GM12878 (cell line): ENCODE measurements at regions not wholly inside any gene's neighbourhood (a gene's known extent, or its start where the extent isn't known, plus 50 kb on each side); places are given as distances from the start of the nearest gene placed in this dataset.

Experiments
- BCL11A ChIP-seq: IDR thresholded peaks from 2 replicates; pipeline ENCODE4 v1.6.1; 2011; ENCODE audit warnings: low read depth, low read length
- CEBPZ ChIP-seq: fragments of 150-350 bp; IDR thresholded peaks from 2 replicates; pipeline ENCODE4 v1.6.1; 2016; ENCODE audit warnings: low read depth, low read length
- CTCF ChIP-seq, 3 experiments: IDR thresholded peaks in 2 of 3; conservative IDR thresholded peaks in 1 of 3; 2 replicates each; pipeline ENCODE4 v1.5.1; 2011; ENCODE audit warnings: low read depth in 3 of 3, low read length in 3 of 3, mild to moderate bottlenecking in 3 of 3, control low read depth in 2 of 3, moderate library complexity in 2 of 3, inconsistent platforms in 1 of 3, mixed read lengths in 1 of 3; ENCODE audit not compliant: control insufficient read depth in 2 of 3, insufficient read depth in 1 of 3; ENCODE audit errors: extremely low read depth in 1 of 3
- HCFC1 ChIP-seq: fragments of 150-350 bp; IDR thresholded peaks from 2 replicates; pipeline ENCODE4 v1.6.1; 2014; ENCODE audit warnings: low read length
- HDAC6 ChIP-seq: fragments of 200-600 bp; sonication (generic); IDR thresholded peaks from one replicate; pipeline ENCODE4 v1.8.0; 2017; ENCODE audit warnings: antibody characterized with exemption; ENCODE audit not compliant: unreplicated experiment
- NFYA ChIP-seq: IDR thresholded peaks from 2 replicates; pipeline ENCODE4 v1.6.1; 2011; ENCODE audit warnings: low read depth, mild to moderate bottlenecking, low read length, improper control_type of control experiment, borderline replicate concordance
- POLR2A ChIP-seq: IDR thresholded peaks from 2 replicates; pipeline ENCODE4 v1.6.1; 2011; ENCODE audit warnings: low read depth, mild to moderate bottlenecking, low read length
- SMARCA5 ChIP-seq: fragments of 450-650 bp; IDR thresholded peaks from 2 replicates; pipeline ENCODE4 v1.6.1; 2017; ENCODE audit warnings: mild to moderate bottlenecking
- SP1 ChIP-seq: IDR thresholded peaks from one replicate; pipeline ENCODE4 v1.6.1; 2011; ENCODE audit warnings: low read depth, low read length
- STAT1 ChIP-seq: fragments of 450-650 bp; conservative IDR thresholded peaks from 2 replicates; pipeline ENCODE4 v1.6.1; 2014; ENCODE audit warnings: antibody characterized with exemption, mild to moderate bottlenecking
- TAF1 ChIP-seq: IDR thresholded peaks from 2 replicates; pipeline ENCODE4 v1.6.1; 2011; ENCODE audit warnings: mild to moderate bottlenecking, low read depth, low read length, borderline replicate concordance
- USF2 ChIP-seq: IDR thresholded peaks from 2 replicates; pipeline ENCODE4 v1.6.1; 2011; ENCODE audit warnings: low read depth, low read length, improper control_type of control experiment, borderline replicate concordance

- TF ChIP-seq CTCF (IDR thresholded peaks at IDR 0.05 in 2 of 3, conservative IDR thresholded peaks at IDR 0.05 in 1 of 3; ENCODE audit: control insufficient read depth in 2 of 3, extremely low read depth in 1 of 3, insufficient read depth in 1 of 3, low read depth in 3 of 3, low read length in 3 of 3) = no peak
- TF ChIP-seq HCFC1 = no peak
- TF ChIP-seq NFYA = no peak
- TF ChIP-seq POLR2A = no peak
- TF ChIP-seq TAF1 = no peak
- TF ChIP-seq STAT1 = no peak
- TF ChIP-seq HDAC6 = no peak
- TF ChIP-seq SP1 = no peak
- no peak for TF ChIP-seq SMARCA5
- no peak for TF ChIP-seq CEBPZ
- no peak for TF ChIP-seq BCL11A
- TF ChIP-seq USF2 = no peak
Observed at GRCh38 chr20:40154514-40154913, 534.5 kb downstream of the MAFB start.
